ENCODE measurements at regions not wholly inside any gene's neighbourhood (a gene's known extent, or its start where the extent isn't known, plus 50 kb on each side); places are given as distances from the start of the nearest gene placed in this dataset.

- no peaks in the 10 kb centered on the region for H3K36me3 ChIP-seq (ENCODE audit: control insufficient read depth in 2 of 2, insufficient read depth in 2 of 2, low read length in 1 of 2)
- TF ChIP-seq MTA3 (IDR thresholded peaks at IDR 0.05; ENCODE audit: borderline replicate concordance, low read length) (no peak), SP1 (IDR thresholded peaks at IDR 0.05; ENCODE audit: low read depth, low read length) (no peak), EGR1 (IDR thresholded peaks at IDR 0.05; ENCODE audit: borderline replicate concordance in 1 of 2, low read depth in 2 of 2, low read length in 2 of 2) (no peak), TBL1XR1 (IDR thresholded peaks at IDR 0.05; ENCODE audit: low read depth, low read length) (no peak), EP300 (IDR thresholded peaks at IDR 0.05; ENCODE audit: borderline replicate concordance in 1 of 2, control insufficient read depth in 1 of 2, low read depth in 2 of 2, low read length in 2 of 2) (no peak), CBFB (IDR thresholded peaks at IDR 0.05; ENCODE audit: low read depth) (no peak), ZNF687 (IDR thresholded peaks at IDR 0.05) (no peak), CREM (IDR thresholded peaks at IDR 0.05; ENCODE audit: low read depth) (no peak), TCF7 (IDR thresholded peaks at IDR 0.05; ENCODE audit: borderline replicate concordance) (no peak), FOS (IDR thresholded peaks at IDR 0.05; ENCODE audit: borderline replicate concordance, extremely low read depth, insufficient read length) (no peak), BRCA1 (IDR thresholded peaks at IDR 0.05; ENCODE audit: low read depth, low read length) (no peak)
- TF ChIP-seq, protein P1, sequence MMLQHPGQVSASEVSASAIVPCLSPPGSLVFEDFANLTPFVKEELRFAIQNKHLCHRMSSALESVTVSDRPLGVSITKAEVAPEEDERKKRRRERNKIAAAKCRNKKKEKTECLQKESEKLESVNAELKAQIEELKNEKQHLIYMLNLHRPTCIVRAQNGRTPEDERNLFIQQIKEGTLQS (IDR thresholded peaks at IDR 0.05; ENCODE audit: borderline replicate concordance, extremely low read depth, low read depth, low read length), result no peak
- TF ChIP-seq, protein P2, sequence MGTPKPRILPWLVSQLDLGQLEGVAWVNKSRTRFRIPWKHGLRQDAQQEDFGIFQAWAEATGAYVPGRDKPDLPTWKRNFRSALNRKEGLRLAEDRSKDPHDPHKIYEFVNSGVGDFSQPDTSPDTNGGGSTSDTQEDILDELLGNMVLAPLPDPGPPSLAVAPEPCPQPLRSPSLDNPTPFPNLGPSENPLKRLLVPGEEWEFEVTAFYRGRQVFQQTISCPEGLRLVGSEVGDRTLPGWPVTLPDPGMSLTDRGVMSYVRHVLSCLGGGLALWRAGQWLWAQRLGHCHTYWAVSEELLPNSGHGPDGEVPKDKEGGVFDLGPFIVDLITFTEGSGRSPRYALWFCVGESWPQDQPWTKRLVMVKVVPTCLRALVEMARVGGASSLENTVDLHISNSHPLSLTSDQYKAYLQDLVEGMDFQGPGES (IDR thresholded peaks at IDR 0.05), result no peak
- TF ChIP-seq, protein P3, sequence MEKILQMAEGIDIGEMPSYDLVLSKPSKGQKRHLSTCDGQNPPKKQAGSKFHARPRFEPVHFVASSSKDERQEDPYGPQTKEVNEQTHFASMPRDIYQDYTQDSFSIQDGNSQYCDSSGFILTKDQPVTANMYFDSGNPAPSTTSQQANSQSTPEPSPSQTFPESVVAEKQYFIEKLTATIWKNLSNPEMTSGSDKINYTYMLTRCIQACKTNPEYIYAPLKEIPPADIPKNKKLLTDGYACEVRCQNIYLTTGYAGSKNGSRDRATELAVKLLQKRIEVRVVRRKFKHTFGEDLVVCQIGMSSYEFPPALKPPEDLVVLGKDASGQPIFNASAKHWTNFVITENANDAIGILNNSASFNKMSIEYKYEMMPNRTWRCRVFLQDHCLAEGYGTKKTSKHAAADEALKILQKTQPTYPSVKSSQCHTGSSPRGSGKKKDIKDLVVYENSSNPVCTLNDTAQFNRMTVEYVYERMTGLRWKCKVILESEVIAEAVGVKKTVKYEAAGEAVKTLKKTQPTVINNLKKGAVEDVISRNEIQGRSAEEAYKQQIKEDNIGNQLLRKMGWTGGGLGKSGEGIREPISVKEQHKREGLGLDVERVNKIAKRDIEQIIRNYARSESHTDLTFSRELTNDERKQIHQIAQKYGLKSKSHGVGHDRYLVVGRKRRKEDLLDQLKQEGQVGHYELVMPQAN (conservative IDR thresholded peaks at IDR 0.05), result no peak
Measured at GRCh38 chr1:10852018-10852417, 55.6 kb upstream of the CASZ1 start.

More at GRCh38 chr1:10852018-10852417, 55.6 kb upstream of the CASZ1 start:
- ATAC-seq, result no peak
- Histone ChIP-seq H3K4me1 (ENCODE audit: control insufficient read depth, insufficient read depth, low read length) (no peaks in the 10 kb centered on the region), H2AFZ (ENCODE audit: control insufficient read depth, low read depth, low read length) (no peak overlapping the region), H3K4me3 (no peak overlapping the region), H3K9ac (ENCODE audit: control insufficient read depth, insufficient read depth, low read length) (no peak overlapping the region), H3K27me3 (replicated peaks in 1 of 2; ENCODE audit: control insufficient read depth in 2 of 2, insufficient read depth in 2 of 2, low read length in 1 of 2) (peaks cover 0 to 3% of the 10 kb centered on the region in 2 experiments; a peak in 2 of 4 replicates), H3K27ac (ENCODE audit: control insufficient read depth, insufficient read depth) (no peak overlapping the region), H4K20me1 (ENCODE audit: control insufficient read depth, insufficient read depth) (no peaks in the 10 kb centered on the region), H3K4me2 (ENCODE audit: control insufficient read depth, insufficient read depth) (no peak overlapping the region), H3K79me2 (ENCODE audit: control insufficient read depth, insufficient read depth, low read length) (no peaks in the 10 kb centered on the region), H3K9me3 (replicated peaks; ENCODE audit: control insufficient read depth, insufficient read depth, low read length) (peaks cover 2% of the 10 kb centered on the region; the same call in 1 of the 3 replicates)
- BruUV-seq (replicated peaks), result no TSS peak
- no peak for FAIRE-seq
- POLR2A ChIA-PET, result no interaction called here
- intact Hi-C loops (cut with micrococcal nuclease; ENCODE audit: unreplicated experiment) (no loop called here), in situ Hi-C loops (cut with MboI) (no loop called here)
- WGBS (ENCODE audit: insufficient coverage, insufficient replicate concordance, low lambda C conversion rate, missing lambda C conversion rate), result 41% methylated on average over 8 of the region's 8 CpGs
- SMC1A ChIA-PET (ENCODE audit: uncharacterized antibody, unreplicated experiment), result interaction anchor here (0.9 kb wide), 1 partner anchor 27 kb away, joined by 3 read pairs; no protein-coding TSS in a partner anchor
- RAD21 ChIA-PET (ENCODE audit: unreplicated experiment), result no interaction called here
- CTCF ChIA-PET, result no interaction called here
- no peak for DNase-seq (ENCODE audit: low read depth, low spot score)

Measured in GM12878 (cell line).